ENCODE measurements at regions not wholly inside any gene's neighbourhood (a gene's known extent, or its start where the extent isn't known, plus 50 kb on each side); places are given as distances from the start of the nearest gene placed in this dataset.

- no peaks in the 10 kb centered on the region for H3K4me1 ChIP-seq (ENCODE audit: control insufficient read depth, insufficient read depth, low read length)
- H3K4me3 ChIP-seq (ENCODE audit: low read length) = no peak overlapping the region
- no peak for DNase-seq
- no peaks in the 10 kb centered on the region for H3K9me3 ChIP-seq (replicated peaks; ENCODE audit: control insufficient read depth, low read depth, low read length)
- no peaks in the 10 kb centered on the region for H3K27me3 ChIP-seq (ENCODE audit: control insufficient read depth, insufficient read depth, low read length)
- H3K36me3 ChIP-seq (ENCODE audit: control insufficient read depth, insufficient read depth, low read length) = no peaks in the 10 kb centered on the region
- WGBS (ENCODE audit: insufficient coverage) = 45% methylated on average over 11 of the region's 12 CpGs
- no peak overlapping the region for H3K27ac ChIP-seq (ENCODE audit: low read length)
Measured at GRCh38 chr6:19995575-19996257, 158.5 kb downstream of the ID4 start.

GRCh38 chr6:19997104-19997503 lies 159.9 kb downstream of the ID4 start:
- H3K9me3 ChIP-seq (replicated peaks; ENCODE audit: control insufficient read depth, low read depth, low read length) = no peaks in the 10 kb centered on the region
- DNase-seq = no peak
- no peak overlapping the region for H3K27ac ChIP-seq (ENCODE audit: low read length)
- H3K36me3 ChIP-seq (ENCODE audit: control insufficient read depth, insufficient read depth, low read length) = no peaks in the 10 kb centered on the region
- WGBS (ENCODE audit: insufficient coverage) = 100% methylated on average over 1 of the region's 1 CpG
- no peak overlapping the region for H3K4me3 ChIP-seq (ENCODE audit: low read length)
- H3K4me1 ChIP-seq (ENCODE audit: control insufficient read depth, insufficient read depth, low read length) = no peaks in the 10 kb centered on the region
- no peaks in the 10 kb centered on the region for H3K27me3 ChIP-seq (ENCODE audit: control insufficient read depth, insufficient read depth, low read length)

GRCh38 chr6:19998541-19998940 lies 161.4 kb downstream of the ID4 start:
- no peaks in the 10 kb centered on the region for H3K9me3 ChIP-seq (replicated peaks; ENCODE audit: control insufficient read depth, low read depth, low read length)
- no peak overlapping the region for H3K4me3 ChIP-seq (ENCODE audit: low read length)
- H3K27ac ChIP-seq (ENCODE audit: low read length) = no peak overlapping the region
- no peaks in the 10 kb centered on the region for H3K27me3 ChIP-seq (ENCODE audit: control insufficient read depth, insufficient read depth, low read length)
- H3K36me3 ChIP-seq (ENCODE audit: control insufficient read depth, insufficient read depth, low read length) = no peaks in the 10 kb centered on the region
- DNase-seq = no peak
- H3K4me1 ChIP-seq (ENCODE audit: control insufficient read depth, insufficient read depth, low read length) = no peaks in the 10 kb centered on the region
- 86% methylated on average over 1 of the region's 3 CpGs for WGBS (ENCODE audit: insufficient coverage)

GRCh38 chr6:19999319-20000191 lies 162.4 kb downstream of the ID4 start:
- no peaks in the 10 kb centered on the region for H3K27me3 ChIP-seq (ENCODE audit: control insufficient read depth, insufficient read depth, low read length)
- no peak overlapping the region for H3K4me3 ChIP-seq (ENCODE audit: low read length)
- H3K27ac ChIP-seq (ENCODE audit: low read length) = no peak overlapping the region
- no peaks in the 10 kb centered on the region for H3K4me1 ChIP-seq (ENCODE audit: control insufficient read depth, insufficient read depth, low read length)
- DNase-seq = no peak
- WGBS (ENCODE audit: insufficient coverage) = 63% methylated on average over 7 of the region's 7 CpGs
- H3K9me3 ChIP-seq (replicated peaks; ENCODE audit: control insufficient read depth, low read depth, low read length) = no peaks in the 10 kb centered on the region
- H3K36me3 ChIP-seq (ENCODE audit: control insufficient read depth, insufficient read depth, low read length) = no peaks in the 10 kb centered on the region

GRCh38 chr6:20001286-20001685 lies 164.1 kb downstream of the ID4 start:
- Histone ChIP-seq H3K4me1 (ENCODE audit: control insufficient read depth, insufficient read depth, low read length) (no peaks in the 10 kb centered on the region), H3K27ac (ENCODE audit: low read length) (no peak overlapping the region), H3K4me3 (ENCODE audit: low read length) (no peak overlapping the region), H3K27me3 (ENCODE audit: control insufficient read depth, insufficient read depth, low read length) (no peaks in the 10 kb centered on the region), H3K36me3 (ENCODE audit: control insufficient read depth, insufficient read depth, low read length) (no peaks in the 10 kb centered on the region), H3K9me3 (replicated peaks; ENCODE audit: control insufficient read depth, low read depth, low read length) (no peaks in the 10 kb centered on the region)
- DNase-seq = no peak
- WGBS (ENCODE audit: insufficient coverage) = 82% methylated on average over 3 of the region's 4 CpGs

GRCh38 chr6:20006037-20006436 lies 168.9 kb downstream of the ID4 start:
- H3K36me3 ChIP-seq (ENCODE audit: control insufficient read depth, insufficient read depth, low read length) = no peaks in the 10 kb centered on the region

GRCh38 chr6:20008131-20008530 lies 171.0 kb downstream of the ID4 start:
- Histone ChIP-seq H3K9me3 (replicated peaks; ENCODE audit: control insufficient read depth, low read depth, low read length) (no peaks in the 10 kb centered on the region), H3K27me3 (ENCODE audit: control insufficient read depth, insufficient read depth, low read length) (no peaks in the 10 kb centered on the region), H3K4me1 (ENCODE audit: control insufficient read depth, insufficient read depth, low read length) (no peaks in the 10 kb centered on the region), H3K4me3 (ENCODE audit: low read length) (no peak overlapping the region), H3K27ac (ENCODE audit: low read length) (no peak overlapping the region), H3K36me3 (ENCODE audit: control insufficient read depth, insufficient read depth, low read length) (no peaks in the 10 kb centered on the region)
- no peak for DNase-seq
- WGBS (ENCODE audit: insufficient coverage) = no CpG with 5 or more reads among the region's 1 CpG

More at GRCh38 chr6:20006037-20006436, 168.9 kb downstream of the ID4 start:
- WGBS (ENCODE audit: insufficient coverage) = no CpG with 5 or more reads among the region's 2 CpGs
- no peaks in the 10 kb centered on the region for H3K4me1 ChIP-seq (ENCODE audit: control insufficient read depth, insufficient read depth, low read length)
- DNase-seq = no peak
- H3K9me3 ChIP-seq (replicated peaks; ENCODE audit: control insufficient read depth, low read depth, low read length) = no peaks in the 10 kb centered on the region
- no peak overlapping the region for H3K4me3 ChIP-seq (ENCODE audit: low read length)
- H3K27me3 ChIP-seq (ENCODE audit: control insufficient read depth, insufficient read depth, low read length) = no peaks in the 10 kb centered on the region
- H3K27ac ChIP-seq (ENCODE audit: low read length) = no peak overlapping the region

GRCh38 chr6:20013066-20013861 lies 176.1 kb downstream of the ID4 start:
- H3K27me3 ChIP-seq (ENCODE audit: control insufficient read depth, insufficient read depth, low read length) = no peaks in the 10 kb centered on the region
- H3K9me3 ChIP-seq (replicated peaks; ENCODE audit: control insufficient read depth, low read depth, low read length) = no peaks in the 10 kb centered on the region
- WGBS (ENCODE audit: insufficient coverage) = 71% methylated on average over 9 of the region's 13 CpGs
- no peak overlapping the region for H3K27ac ChIP-seq (ENCODE audit: low read length)
- H3K4me3 ChIP-seq (ENCODE audit: low read length) = no peak overlapping the region
- H3K4me1 ChIP-seq (ENCODE audit: control insufficient read depth, insufficient read depth, low read length) = no peaks in the 10 kb centered on the region
- DNase-seq = no peak
- no peaks in the 10 kb centered on the region for H3K36me3 ChIP-seq (ENCODE audit: control insufficient read depth, insufficient read depth, low read length)

GRCh38 chr6:20014508-20014907 lies 177.3 kb downstream of the ID4 start:
- no peak for DNase-seq
- no CpG with 5 or more reads among the region's 1 CpG for WGBS (ENCODE audit: insufficient coverage)
- Histone ChIP-seq H3K36me3 (ENCODE audit: control insufficient read depth, insufficient read depth, low read length) (no peaks in the 10 kb centered on the region), H3K9me3 (replicated peaks; ENCODE audit: control insufficient read depth, low read depth, low read length) (no peaks in the 10 kb centered on the region), H3K4me1 (ENCODE audit: control insufficient read depth, insufficient read depth, low read length) (no peaks in the 10 kb centered on the region), H3K27me3 (ENCODE audit: control insufficient read depth, insufficient read depth, low read length) (no peaks in the 10 kb centered on the region), H3K27ac (ENCODE audit: low read length) (no peak overlapping the region), H3K4me3 (ENCODE audit: low read length) (no peak overlapping the region)

- DNase-seq = no peak
- Histone ChIP-seq H3K27ac (ENCODE audit: low read length) (no peak overlapping the region), H3K4me1 (ENCODE audit: control insufficient read depth, insufficient read depth, low read length) (no peaks in the 10 kb centered on the region), H3K9me3 (replicated peaks; ENCODE audit: control insufficient read depth, low read depth, low read length) (no peaks in the 10 kb centered on the region), H3K27me3 (ENCODE audit: control insufficient read depth, insufficient read depth, low read length) (peaks cover 4% of the 10 kb centered on the region), H3K4me3 (ENCODE audit: low read length) (no peak overlapping the region), H3K36me3 (ENCODE audit: control insufficient read depth, insufficient read depth, low read length) (no peaks in the 10 kb centered on the region)
- 100% methylated on average over 1 of the region's 1 CpG for WGBS (ENCODE audit: insufficient coverage)
Measured at GRCh38 chr6:20020526-20020925, 183.4 kb downstream of the ID4 start.

Measured in muscle of leg (tissue), 3 donors.